OCI-LY7 (cell line): ENCODE measurements at regions not wholly inside any gene's neighbourhood (a gene's known extent, or its start where the extent isn't known, plus 50 kb on each side); places are given as distances from the start of the nearest gene placed in this dataset.

Source experiments
- BruUV-seq: library from RNA; stranded (reverse); fragments of 400-500 nt; replicated peaks from 2 replicates; lab custom pipeline; 2021; lab: Mats Ljungman, UMichigan
- CTCF ChIA-PET: fragments of 300-600 bp; sonication (Branson Sonifier 250); formaldehyde crosslinking; loops from one replicate; lab custom pipeline; 2022; ENCODE audit warnings: antibody characterized with exemption; ENCODE audit not compliant: unreplicated experiment; lab: Charles Lee
- POLR2A ChIA-PET: fragments of 300-600 bp; sonication (Branson Sonifier 250); formaldehyde crosslinking; loops from one replicate; lab custom pipeline; 2022; ENCODE audit warnings: antibody characterized with exemption; lab: Charles Lee
- DNase-seq: peaks from one replicate; pipeline ENCODE4 v3.0.0-alpha.2; 2015; ENCODE audit warnings: low spot score
- H2AFZ ChIP-seq: fragments of 200-600 bp; sonication (generic), shearing (Covaris generic); 2 replicates; pipeline ENCODE4 v1.6.1; 2014; ENCODE audit warnings: mild to moderate bottlenecking, antibody characterized with exemption, low read length, moderate library complexity
- H3K27ac ChIP-seq: fragments of 200-600 bp; sonication (generic); 2 replicates; pipeline ENCODE4 v1.5.1; 2014; ENCODE audit warnings: mixed run types, low read depth, mild to moderate bottlenecking, moderate library complexity, low read length, inconsistent platforms; ENCODE audit not compliant: poor library complexity, severe bottlenecking
- H3K36me3 ChIP-seq: fragments of 200-600 bp; sonication (generic); 2 replicates; pipeline ENCODE4 v1.6.1; 2014; ENCODE audit warnings: mild to moderate bottlenecking, antibody characterized with exemption, low read length, moderate library complexity, mixed read lengths; ENCODE audit not compliant: insufficient read depth
- H3K4me1 ChIP-seq: fragments of 200-600 bp; sonication (generic); 2 replicates; pipeline ENCODE4 v1.5.1; 2014; ENCODE audit warnings: mild to moderate bottlenecking, low read length; ENCODE audit not compliant: insufficient read depth, poor library complexity, severe bottlenecking
- H3K4me2 ChIP-seq: fragments of 200-600 bp; sonication (generic); 2 replicates; pipeline ENCODE4 v1.6.1; 2014; ENCODE audit warnings: mild to moderate bottlenecking, low read length
- H3K4me3 ChIP-seq: fragments of 200-600 bp; sonication (generic); 2 replicates; pipeline ENCODE4 v1.5.1; 2014; ENCODE audit warnings: mild to moderate bottlenecking, low read depth, low read length; ENCODE audit not compliant: poor library complexity, severe bottlenecking
- H3K79me2 ChIP-seq: fragments of 200-600 bp; sonication (generic); 2 replicates; pipeline ENCODE4 v1.6.1; 2016; ENCODE audit warnings: low read depth, mild to moderate bottlenecking, low read length, moderate library complexity, mixed read lengths; ENCODE audit not compliant: insufficient read depth
- H3K9me2 ChIP-seq: fragments of 200-600 bp; sonication (generic); 2 replicates; pipeline ENCODE4 v1.6.1; 2016; ENCODE audit warnings: mild to moderate bottlenecking, low read length, mixed read lengths; ENCODE audit not compliant: insufficient read depth
- H3K9me3 ChIP-seq: fragments of 200-600 bp; sonication (generic); 2 replicates; pipeline ENCODE4 v1.6.1; 2014; ENCODE audit warnings: mild to moderate bottlenecking, mixed run types, low read length, mixed read lengths
- H4K20me1 ChIP-seq: fragments of 200-600 bp; sonication (generic); 2 replicates; pipeline ENCODE4 v1.6.1; 2014; ENCODE audit warnings: mild to moderate bottlenecking, antibody characterized with exemption, low read length, moderate library complexity, mixed read lengths; ENCODE audit not compliant: insufficient read depth
- CTCF ChIP-seq: fragments of 200-600 bp; sonication (generic); conservative IDR thresholded peaks from 2 replicates; pipeline ENCODE4 v1.5.1; 2014; ENCODE audit warnings: mild to moderate bottlenecking, antibody characterized with exemption, low read length, moderate library complexity, mixed read lengths
- EZH2phosphoT487 ChIP-seq: fragments of 200-600 bp; sonication (generic); IDR thresholded peaks from 2 replicates; pipeline ENCODE4 v1.6.1; 2018; ENCODE audit warnings: low read depth, borderline replicate concordance, mild to moderate bottlenecking, mixed run types, antibody characterized with exemption, low read length, moderate library complexity, mixed read lengths
- intact Hi-C: fragments of 100-400 bp; cut with micrococcal nuclease; formaldehyde crosslinking; loops from one replicate; pipeline ENCODE4 v1.10.0; 2022; ENCODE audit not compliant: unreplicated experiment

GRCh38 chr2:147792966-147793617 lies 51.7 kb upstream of the ACVR2A start:
- intact Hi-C loops: no loop called here
- no peaks in the 10 kb centered on the region for H3K4me1 ChIP-seq
- H3K79me2 ChIP-seq: no peaks in the 10 kb centered on the region
- TF ChIP-seq EZH2phosphoT487 (no peak), CTCF (no peak)
- no peaks in the 10 kb centered on the region for H4K20me1 ChIP-seq
- BruUV-seq: no TSS peak
- H3K9me3 ChIP-seq: no peaks in the 10 kb centered on the region
- ChIA-PET POLR2A (interaction anchor here (0.6 kb wide), 1 partner anchor 354 kb away, joined by 3 read pairs; no protein-coding TSS in a partner anchor), CTCF (no interaction called here)
- no peak overlapping the region for H3K27ac ChIP-seq
- H3K9me2 ChIP-seq: no peaks in the 10 kb centered on the region
- H3K36me3 ChIP-seq: no peaks in the 10 kb centered on the region
- DNase-seq: no peak
- no peak overlapping the region for H3K4me3 ChIP-seq
- no peak overlapping the region for H3K4me2 ChIP-seq
- no peak overlapping the region for H2AFZ ChIP-seq

DNA sequence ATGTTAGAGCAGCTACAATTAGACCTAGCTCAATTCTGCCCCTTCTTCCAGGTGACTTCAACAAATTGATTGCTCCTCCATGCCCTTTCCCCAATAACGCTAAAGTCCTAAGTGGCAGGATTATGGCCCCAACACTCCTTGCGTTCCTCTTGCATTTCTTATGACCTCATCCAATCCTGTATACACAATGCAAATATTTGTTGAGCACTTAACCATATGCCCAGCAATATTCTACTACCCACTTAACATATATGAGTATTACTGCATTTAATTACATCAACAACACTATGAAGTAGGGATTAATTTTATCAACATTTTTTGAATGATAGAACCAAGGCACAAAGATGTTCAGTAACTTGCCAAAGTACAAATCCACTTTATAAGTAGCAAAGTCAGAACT lies 54.2 kb upstream of the ACVR2A start:
- no TSS peak for BruUV-seq

More for the DNA sequence above, 54.2 kb upstream of the ACVR2A start:
- H3K36me3 ChIP-seq: no peaks in the 10 kb centered on the region
- no peak overlapping the region for H2AFZ ChIP-seq
- intact Hi-C loops: no loop called here
- no peaks in the 10 kb centered on the region for H3K9me2 ChIP-seq
- TF ChIP-seq CTCF: no peak
- TF ChIP-seq EZH2phosphoT487: no peak
- DNase-seq: no peak
- CTCF ChIA-PET: no interaction called here
- no peaks in the 10 kb centered on the region for H3K4me1 ChIP-seq
- no peak overlapping the region for H3K4me2 ChIP-seq
- H3K9me3 ChIP-seq: no peaks in the 10 kb centered on the region
- H3K79me2 ChIP-seq: no peaks in the 10 kb centered on the region
- no peak overlapping the region for H3K4me3 ChIP-seq
- no peak overlapping the region for H3K27ac ChIP-seq
- no peaks in the 10 kb centered on the region for H4K20me1 ChIP-seq
- POLR2A ChIA-PET: no interaction called here
